ENCODE measurements at regions not wholly inside any gene's neighbourhood (a gene's known extent, or its start where the extent isn't known, plus 50 kb on each side); places are given as distances from the start of the nearest gene placed in this dataset.

- TF ChIP-seq MXI1 (conservative IDR thresholded peaks at IDR 0.05; ENCODE audit: poor library complexity, severe bottlenecking), result no peak
- TF ChIP-seq EP300 (conservative IDR thresholded peaks at IDR 0.05; ENCODE audit: poor library complexity, severe bottlenecking), result no peak
- no peak for TF ChIP-seq EZH2 (IDR thresholded peaks at IDR 0.05; ENCODE audit: borderline replicate concordance, insufficient read depth, low read length, poor library complexity, severe bottlenecking)
- TF ChIP-seq REST (IDR thresholded peaks at IDR 0.05; ENCODE audit: borderline replicate concordance), result no peak
- TF ChIP-seq CTCF (IDR thresholded peaks at IDR 0.05; ENCODE audit: poor library complexity, severe bottlenecking), result no peak
- no peak for TF ChIP-seq POLR2AphosphoS5 (IDR thresholded peaks at IDR 0.05)
- TF ChIP-seq SMC3 (conservative IDR thresholded peaks at IDR 0.05; ENCODE audit: poor library complexity), result no peak
- TF ChIP-seq TAF1 (IDR thresholded peaks at IDR 0.05; ENCODE audit: low read depth), result no peak
- no peak for TF ChIP-seq RAD21 (conservative IDR thresholded peaks at IDR 0.05)
Observed at GRCh38 chr15:77772641-77773402, 140.1 kb upstream of the LINGO1 start.

GRCh38 chr15:77771616-77772015 is 138.9 kb upstream of the LINGO1 start:
- H3K4me3 ChIP-seq (ENCODE audit: low read length), result no peak overlapping the region
- H4K20me1 ChIP-seq (ENCODE audit: insufficient read depth), result no peaks in the 10 kb centered on the region
- H3F3A ChIP-seq (ENCODE audit: insufficient read depth, low read length, poor library complexity, severe bottlenecking), result no peaks in the 10 kb centered on the region
- no peak overlapping the region for H3K4me2 ChIP-seq (ENCODE audit: low read length)
- TF ChIP-seq TAF1 (IDR thresholded peaks at IDR 0.05; ENCODE audit: low read depth) (no peak), CTCF (IDR thresholded peaks at IDR 0.05; ENCODE audit: poor library complexity, severe bottlenecking) (no peak), SMC3 (conservative IDR thresholded peaks at IDR 0.05; ENCODE audit: poor library complexity) (no peak), RAD21 (conservative IDR thresholded peaks at IDR 0.05) (no peak), MXI1 (conservative IDR thresholded peaks at IDR 0.05; ENCODE audit: poor library complexity, severe bottlenecking) (no peak), POLR2AphosphoS5 (IDR thresholded peaks at IDR 0.05) (no peak), EP300 (conservative IDR thresholded peaks at IDR 0.05; ENCODE audit: poor library complexity, severe bottlenecking) (no peak), REST (IDR thresholded peaks at IDR 0.05; ENCODE audit: borderline replicate concordance) (no peak), EZH2 (IDR thresholded peaks at IDR 0.05; ENCODE audit: borderline replicate concordance, insufficient read depth, low read length, poor library complexity, severe bottlenecking) (no peak)
- H3K9ac ChIP-seq (ENCODE audit: low read length), result no peak overlapping the region
- H3K79me2 ChIP-seq (replicated peaks; ENCODE audit: insufficient read depth, low read length), result no peaks in the 10 kb centered on the region
- no peaks in the 10 kb centered on the region for H3K27me3 ChIP-seq (ENCODE audit: insufficient read depth, low read depth, low read length)
- no peaks in the 10 kb centered on the region for H3K9me2 ChIP-seq (ENCODE audit: insufficient read depth, low read length)
- no peaks in the 10 kb centered on the region for H3K9me3 ChIP-seq (ENCODE audit: low read length)
- H3K36me3 ChIP-seq (ENCODE audit: insufficient read depth, low read length), result no peaks in the 10 kb centered on the region
- H3K27ac ChIP-seq (ENCODE audit: low read length), result no peak overlapping the region
- H2AFZ ChIP-seq (ENCODE audit: low read depth, low read length), result no peak overlapping the region

More at GRCh38 chr15:77772641-77773402, 140.1 kb upstream of the LINGO1 start:
- Histone ChIP-seq H3F3A (ENCODE audit: insufficient read depth, low read length, poor library complexity, severe bottlenecking) (no peaks in the 10 kb centered on the region), H3K4me3 (ENCODE audit: low read length) (no peak overlapping the region), H3K36me3 (ENCODE audit: insufficient read depth, low read length) (no peaks in the 10 kb centered on the region), H3K79me2 (replicated peaks; ENCODE audit: insufficient read depth, low read length) (no peaks in the 10 kb centered on the region), H3K27ac (ENCODE audit: low read length) (no peak overlapping the region), H3K9me2 (ENCODE audit: insufficient read depth, low read length) (no peaks in the 10 kb centered on the region), H3K4me2 (ENCODE audit: low read length) (no peak overlapping the region), H2AFZ (ENCODE audit: low read depth, low read length) (no peak overlapping the region), H4K20me1 (ENCODE audit: insufficient read depth) (no peaks in the 10 kb centered on the region), H3K9me3 (ENCODE audit: low read length) (no peaks in the 10 kb centered on the region), H3K27me3 (ENCODE audit: insufficient read depth, low read depth, low read length) (no peaks in the 10 kb centered on the region), H3K9ac (ENCODE audit: low read length) (no peak overlapping the region)

Measured in neural cell (in vitro differentiated cells).